ENCODE measurements at regions not wholly inside any gene's neighbourhood (a gene's known extent, or its start where the extent isn't known, plus 50 kb on each side); places are given as distances from the start of the nearest gene placed in this dataset.

DNA sequence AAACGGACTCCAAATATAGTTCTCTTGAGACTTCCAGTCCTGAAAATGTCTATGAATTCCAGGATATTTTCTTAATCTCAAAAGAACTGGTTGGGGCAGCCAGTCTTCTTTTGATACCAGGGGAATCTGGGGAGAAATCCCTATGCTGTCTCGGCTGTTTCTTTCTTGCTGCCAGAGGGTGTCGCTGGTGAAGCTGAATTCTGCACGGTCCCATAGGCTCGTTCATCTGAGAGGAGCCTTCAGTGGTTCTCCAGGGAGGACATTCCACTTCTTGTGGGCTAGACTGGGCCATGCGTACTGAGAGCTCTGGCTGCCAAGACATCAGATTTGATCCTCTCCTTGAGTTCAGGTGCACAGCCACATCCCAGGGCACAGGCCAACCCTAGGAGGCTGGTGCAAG is 155.0 kb upstream of the CLINT1 start:
- DNase-seq (no peak), ATAC-seq (ENCODE audit: low FRiP score in 2 of 2) (peak in 1 of 2 donors; percentile 69)
- WGBS, 2 donors: 29 to 34% methylated on average over 6 of the region's 6 CpGs

DNA sequence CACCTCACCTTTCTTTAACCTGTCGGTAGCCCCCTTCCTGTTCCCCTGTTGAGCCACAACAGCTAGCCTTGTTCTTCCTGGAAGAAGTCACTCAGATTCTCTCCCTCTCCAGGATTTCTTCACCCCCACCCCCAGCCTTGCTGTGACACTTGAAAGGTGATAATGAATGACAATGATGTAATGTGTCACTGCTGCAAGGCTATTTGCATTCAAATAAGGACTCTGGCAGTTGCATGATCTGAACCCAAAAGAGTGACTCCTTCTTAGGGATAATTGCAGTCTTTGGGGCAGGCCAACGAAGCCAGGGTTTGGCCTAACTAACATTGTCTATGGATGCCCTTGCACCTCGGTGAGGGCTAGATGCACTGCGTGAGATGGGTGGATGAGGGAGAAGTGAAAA is 154.4 kb upstream of the CLINT1 start:
- no peak for DNase-seq

More for the DNA sequence above, 155.0 kb upstream of the CLINT1 start:
- no peaks in the 10 kb centered on the region for H3K27me3 ChIP-seq
- TF ChIP-seq, protein P1, sequence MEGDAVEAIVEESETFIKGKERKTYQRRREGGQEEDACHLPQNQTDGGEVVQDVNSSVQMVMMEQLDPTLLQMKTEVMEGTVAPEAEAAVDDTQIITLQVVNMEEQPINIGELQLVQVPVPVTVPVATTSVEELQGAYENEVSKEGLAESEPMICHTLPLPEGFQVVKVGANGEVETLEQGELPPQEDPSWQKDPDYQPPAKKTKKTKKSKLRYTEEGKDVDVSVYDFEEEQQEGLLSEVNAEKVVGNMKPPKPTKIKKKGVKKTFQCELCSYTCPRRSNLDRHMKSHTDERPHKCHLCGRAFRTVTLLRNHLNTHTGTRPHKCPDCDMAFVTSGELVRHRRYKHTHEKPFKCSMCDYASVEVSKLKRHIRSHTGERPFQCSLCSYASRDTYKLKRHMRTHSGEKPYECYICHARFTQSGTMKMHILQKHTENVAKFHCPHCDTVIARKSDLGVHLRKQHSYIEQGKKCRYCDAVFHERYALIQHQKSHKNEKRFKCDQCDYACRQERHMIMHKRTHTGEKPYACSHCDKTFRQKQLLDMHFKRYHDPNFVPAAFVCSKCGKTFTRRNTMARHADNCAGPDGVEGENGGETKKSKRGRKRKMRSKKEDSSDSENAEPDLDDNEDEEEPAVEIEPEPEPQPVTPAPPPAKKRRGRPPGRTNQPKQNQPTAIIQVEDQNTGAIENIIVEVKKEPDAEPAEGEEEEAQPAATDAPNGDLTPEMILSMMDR (IDR thresholded peaks at IDR 0.05): no peak
- no peak for TF ChIP-seq POLR2A (IDR thresholded peaks at IDR 0.05)
- no peak for TF ChIP-seq POLR2AphosphoS5 (IDR thresholded peaks at IDR 0.05)
- no peak for TF ChIP-seq EP300 (IDR thresholded peaks at IDR 0.05)
- H3K36me3 ChIP-seq: no peaks in the 10 kb centered on the region
- no peak overlapping the region for H3K4me3 ChIP-seq
- H3K4me1 ChIP-seq: no peaks in the 10 kb centered on the region
- no peaks in the 10 kb centered on the region for H3K9me3 ChIP-seq
- no peak overlapping the region for H3K27ac ChIP-seq

DNA sequence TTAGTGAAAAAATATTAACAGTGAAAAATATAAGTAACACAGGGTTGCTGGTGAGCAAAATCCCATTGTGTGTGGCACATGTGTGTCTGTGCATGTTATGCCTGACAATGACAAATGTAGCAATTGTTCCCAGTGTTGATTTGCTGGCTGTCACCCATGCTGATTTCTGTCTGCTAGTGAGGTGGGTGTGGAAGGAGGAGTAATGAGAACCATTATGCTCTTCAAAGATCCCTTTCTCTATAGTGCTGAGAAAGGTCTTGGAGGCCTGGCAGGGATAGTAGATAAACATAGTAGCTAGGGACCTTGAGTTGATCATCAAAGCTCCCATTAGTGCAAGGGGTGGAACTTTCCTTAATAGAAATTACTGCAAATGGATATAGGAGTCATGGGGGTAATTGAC is 152.5 kb upstream of the CLINT1 start:
- H3K27ac ChIP-seq: no peak overlapping the region
- H3K4me3 ChIP-seq: no peak overlapping the region
- TF ChIP-seq, protein P1 (IDR thresholded peaks at IDR 0.05): no peak
- no peak for TF ChIP-seq EP300 (IDR thresholded peaks at IDR 0.05)
- no peak for TF ChIP-seq POLR2AphosphoS5 (IDR thresholded peaks at IDR 0.05)
- TF ChIP-seq POLR2A (IDR thresholded peaks at IDR 0.05): no peak
- no peaks in the 10 kb centered on the region for H3K36me3 ChIP-seq
- no peak for ATAC-seq (ENCODE audit: low FRiP score in 2 of 2)
- no peak for DNase-seq
- H3K9me3 ChIP-seq: no peaks in the 10 kb centered on the region
- no peaks in the 10 kb centered on the region for H3K27me3 ChIP-seq
- H3K4me1 ChIP-seq: no peaks in the 10 kb centered on the region

More for the DNA sequence above, 154.4 kb upstream of the CLINT1 start:
- H3K4me1 ChIP-seq: no peaks in the 10 kb centered on the region
- no peak overlapping the region for H3K27ac ChIP-seq
- no peak for TF ChIP-seq POLR2A (IDR thresholded peaks at IDR 0.05)
- no peak for TF ChIP-seq EP300 (IDR thresholded peaks at IDR 0.05)
- TF ChIP-seq, protein P1 (IDR thresholded peaks at IDR 0.05): no peak
- TF ChIP-seq POLR2AphosphoS5 (IDR thresholded peaks at IDR 0.05): no peak
- WGBS, 2 donors: 53% methylated on average over 4 of the region's 4 CpGs
- no peaks in the 10 kb centered on the region for H3K9me3 ChIP-seq
- ATAC-seq (ENCODE audit: low FRiP score in 2 of 2): no peak
- H3K27me3 ChIP-seq: no peaks in the 10 kb centered on the region
- no peak overlapping the region for H3K4me3 ChIP-seq
- no peaks in the 10 kb centered on the region for H3K36me3 ChIP-seq

DNA sequence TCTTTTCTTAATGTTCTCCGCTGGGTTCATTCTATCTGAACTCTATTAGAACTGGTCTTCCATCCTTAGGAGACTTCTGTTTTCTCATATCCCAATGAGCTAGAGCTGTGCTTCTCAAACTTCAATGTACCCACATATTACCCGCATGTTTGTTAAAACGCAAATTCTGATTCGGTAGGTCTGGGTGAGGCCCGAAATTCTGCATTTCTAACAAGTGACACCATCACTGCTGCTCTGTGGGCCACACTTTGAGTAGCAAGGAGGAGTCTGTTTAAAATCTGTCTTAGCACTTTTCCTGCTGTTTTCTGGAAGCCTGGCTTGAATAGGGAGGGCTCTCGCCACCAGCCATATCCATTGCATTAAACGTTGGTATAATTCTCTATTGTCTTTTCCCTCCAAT is 151.9 kb upstream of the CLINT1 start:
- Histone ChIP-seq H3K27me3 (no peaks in the 10 kb centered on the region), H3K36me3 (no peaks in the 10 kb centered on the region), H3K4me1 (no peaks in the 10 kb centered on the region), H3K27ac (no peak overlapping the region), H3K4me3 (no peak overlapping the region), H3K9me3 (peaks cover 0 to 3% (median 0%) of the 10 kb centered on the region in 4 donors)
- WGBS, 2 donors: 81 to 94% methylated on average over 7 of the region's 7 CpGs
- DNase-seq (no peak), ATAC-seq (ENCODE audit: low FRiP score in 2 of 2) (no peak)
- no peak for TF ChIP-seq EP300 (IDR thresholded peaks at IDR 0.05)

DNA sequence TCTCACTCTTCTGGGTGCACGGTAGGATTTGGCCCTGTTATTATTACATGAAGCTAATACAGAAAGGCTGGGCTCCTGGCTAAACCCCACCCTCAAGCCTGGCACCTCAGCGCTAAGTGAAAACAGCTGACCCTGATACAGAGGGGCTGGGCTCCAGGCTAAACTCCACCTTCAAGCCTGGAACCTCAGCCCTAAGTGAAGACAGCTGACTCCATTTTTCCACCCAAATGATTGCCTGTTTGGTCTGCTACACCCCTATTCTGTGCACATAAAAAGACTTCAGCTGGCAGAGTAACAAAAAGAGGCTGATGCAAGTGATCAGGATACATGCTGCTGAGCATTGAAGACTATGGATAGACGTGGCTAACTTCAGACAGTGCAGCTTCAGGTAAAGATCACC is 148.4 kb upstream of the CLINT1 start:
- 76 to 82% methylated on average over 3 of the region's 3 CpGs for WGBS, 2 donors
- Histone ChIP-seq H3K27me3 (no peaks in the 10 kb centered on the region), H3K4me3 (no peak overlapping the region), H3K4me1 (no peaks in the 10 kb centered on the region), H3K27ac (no peak overlapping the region), H3K9me3 (peaks cover 0 to 4% (median 0%) of the 10 kb centered on the region in 4 donors), H3K36me3 (no peaks in the 10 kb centered on the region)
- no peak for TF ChIP-seq EP300 (IDR thresholded peaks at IDR 0.05)
- no peak for TF ChIP-seq POLR2AphosphoS5 (IDR thresholded peaks at IDR 0.05)
- TF ChIP-seq, protein P1 (IDR thresholded peaks at IDR 0.05): no peak
- TF ChIP-seq POLR2A (IDR thresholded peaks at IDR 0.05): no peak
- no peak for ATAC-seq (ENCODE audit: low FRiP score in 2 of 2)
- no peak for DNase-seq
